SIG-M5 treated with dmso at 0.1 percent for 504 hours (cell line): ENCODE measurements at regions not wholly inside any gene's neighbourhood (a gene's known extent, or its start where the extent isn't known, plus 50 kb on each side); places are given as distances from the start of the nearest gene placed in this dataset.

Source experiments
- DNase-seq: peaks from one replicate; lab custom pipeline; 2025; ENCODE audit not compliant: unreplicated experiment; lab: John Stamatoyannopoulos, UW

GRCh38 chr18:56323673-56324072 lies 314.7 kb downstream of the TXNL1 start:
- DNase-seq = no peak

- DNase-seq = no peak
Measured at GRCh38 chr18:56322406-56322805, 316.0 kb downstream of the TXNL1 start.

- no peak for DNase-seq
Measured at GRCh38 chr18:56321470-56321869, 316.9 kb downstream of the TXNL1 start.

GRCh38 chr18:56319953-56320352 lies 318.4 kb downstream of the TXNL1 start:
- DNase-seq = no peak

- DNase-seq = no peak
Measured at GRCh38 chr18:56316727-56317126, 321.7 kb downstream of the TXNL1 start.

- no peak for DNase-seq
Measured at GRCh38 chr18:56315363-56315762, 323.0 kb downstream of the TXNL1 start.

GRCh38 chr18:56314396-56314795 lies 324.0 kb downstream of the TXNL1 start:
- no peak for DNase-seq

GRCh38 chr18:56312551-56313335 lies 325.6 kb downstream of the TXNL1 start:
- no peak for DNase-seq

- DNase-seq = no peak
Measured at GRCh38 chr18:56309104-56309503, 329.3 kb downstream of the TXNL1 start.

- no peak for DNase-seq
Measured at GRCh38 chr18:56307354-56308170, 330.8 kb downstream of the TXNL1 start.

GRCh38 chr18:56306797-56307196 lies 331.6 kb downstream of the TXNL1 start:
- DNase-seq = no peak

GRCh38 chr18:56305583-56305982 lies 332.8 kb downstream of the TXNL1 start:
- DNase-seq = no peak

- DNase-seq = no peak
Measured at GRCh38 chr18:56302156-56302555, 336.2 kb downstream of the TXNL1 start.

- DNase-seq = no peak
Measured at GRCh38 chr18:56299740-56300139, 338.7 kb downstream of the TXNL1 start.

GRCh38 chr18:56298935-56299334 lies 339.5 kb downstream of the TXNL1 start:
- peak; percentile 19 for DNase-seq

- no peak for DNase-seq
Measured at GRCh38 chr18:56296381-56296780, 342.0 kb downstream of the TXNL1 start.

- no peak for DNase-seq
Measured at GRCh38 chr18:56294484-56295183, 343.8 kb downstream of the TXNL1 start.

- DNase-seq = no peak
Measured at GRCh38 chr18:56291294-56291693, 347.1 kb downstream of the TXNL1 start.

GRCh38 chr18:56289381-56289780 lies 349.0 kb downstream of the TXNL1 start:
- DNase-seq = no peak

GRCh38 chr18:56286775-56287325 lies 351.5 kb downstream of the TXNL1 start:
- DNase-seq = no peak

GRCh38 chr18:56285387-56286065 lies 352.9 kb downstream of the TXNL1 start:
- no peak for DNase-seq
